ENCODE measurements at regions not wholly inside any gene's neighbourhood (a gene's known extent, or its start where the extent isn't known, plus 50 kb on each side); places are given as distances from the start of the nearest gene placed in this dataset.

DNA sequence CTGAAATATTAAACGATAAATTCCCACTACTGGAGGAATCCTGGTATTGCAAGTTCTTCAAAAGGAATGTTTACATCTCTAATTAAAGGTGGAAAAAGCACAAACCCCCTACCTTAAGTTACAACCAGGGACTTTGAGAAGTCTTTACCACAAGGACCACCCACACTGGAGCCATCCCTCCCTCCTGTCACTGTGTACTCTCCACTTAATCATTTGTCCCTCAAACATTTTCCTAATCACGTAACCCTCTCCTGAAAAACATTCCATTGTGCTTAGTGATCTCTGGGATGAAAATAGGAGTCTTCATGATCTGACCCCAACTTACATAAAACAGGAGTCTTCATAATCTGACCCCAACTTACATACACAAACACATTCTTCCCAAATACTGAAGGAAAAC lies 85.7 kb downstream of the SUCLG1 start:
- no peaks in the 10 kb centered on the region for H3K9me3 ChIP-seq
- intact Hi-C loops (cut with DNase I), result no loop called here
- DNase-seq (no peak), ATAC-seq (no peak), FAIRE-seq (no peak)
- WGBS, 2 donors, result 63 to 72% methylated on average over 2 of the region's 2 CpGs
- H3K4me3 ChIP-seq, result no peak overlapping the region
- H3K27me3 ChIP-seq, result no peaks in the 10 kb centered on the region
- H3K4me1 ChIP-seq, result no peaks in the 10 kb centered on the region
- no peaks in the 10 kb centered on the region for H3K36me3 ChIP-seq
- TF ChIP-seq, protein P1, sequence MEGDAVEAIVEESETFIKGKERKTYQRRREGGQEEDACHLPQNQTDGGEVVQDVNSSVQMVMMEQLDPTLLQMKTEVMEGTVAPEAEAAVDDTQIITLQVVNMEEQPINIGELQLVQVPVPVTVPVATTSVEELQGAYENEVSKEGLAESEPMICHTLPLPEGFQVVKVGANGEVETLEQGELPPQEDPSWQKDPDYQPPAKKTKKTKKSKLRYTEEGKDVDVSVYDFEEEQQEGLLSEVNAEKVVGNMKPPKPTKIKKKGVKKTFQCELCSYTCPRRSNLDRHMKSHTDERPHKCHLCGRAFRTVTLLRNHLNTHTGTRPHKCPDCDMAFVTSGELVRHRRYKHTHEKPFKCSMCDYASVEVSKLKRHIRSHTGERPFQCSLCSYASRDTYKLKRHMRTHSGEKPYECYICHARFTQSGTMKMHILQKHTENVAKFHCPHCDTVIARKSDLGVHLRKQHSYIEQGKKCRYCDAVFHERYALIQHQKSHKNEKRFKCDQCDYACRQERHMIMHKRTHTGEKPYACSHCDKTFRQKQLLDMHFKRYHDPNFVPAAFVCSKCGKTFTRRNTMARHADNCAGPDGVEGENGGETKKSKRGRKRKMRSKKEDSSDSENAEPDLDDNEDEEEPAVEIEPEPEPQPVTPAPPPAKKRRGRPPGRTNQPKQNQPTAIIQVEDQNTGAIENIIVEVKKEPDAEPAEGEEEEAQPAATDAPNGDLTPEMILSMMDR (IDR thresholded peaks at IDR 0.05), result no peak
- H3K27ac ChIP-seq, result no peak overlapping the region

DNA sequence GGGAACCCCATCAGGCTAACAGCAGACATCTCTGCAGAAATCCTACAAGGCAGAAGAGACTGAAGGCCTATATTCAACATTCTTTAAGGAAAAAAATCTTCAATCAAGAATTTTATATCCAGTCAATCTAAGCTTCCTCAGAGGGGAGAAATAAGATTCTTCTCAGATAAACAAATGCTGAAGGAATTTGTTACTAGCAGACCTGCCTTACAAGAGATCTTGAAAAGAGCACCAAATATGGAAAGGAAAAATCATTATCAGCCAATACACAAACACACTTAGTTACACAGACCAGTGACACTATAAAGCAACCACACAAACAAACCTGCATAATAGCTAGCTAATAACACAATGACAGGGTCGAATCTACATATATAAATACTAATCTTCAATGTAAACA lies 96.5 kb downstream of the SUCLG1 start:
- DNase-seq (no peak), ATAC-seq (no peak), FAIRE-seq (no peak)
- H3K9me3 ChIP-seq, result no peaks in the 10 kb centered on the region
- WGBS, 2 donors, result 32 to 52% methylated on average over 1 of the region's 1 CpG
- H3K4me3 ChIP-seq, result no peak overlapping the region
- intact Hi-C loops (cut with DNase I), result no loop called here
- TF ChIP-seq, protein P1 (IDR thresholded peaks at IDR 0.05), result no peak
- no peaks in the 10 kb centered on the region for H3K36me3 ChIP-seq
- no peaks in the 10 kb centered on the region for H3K27me3 ChIP-seq
- H3K27ac ChIP-seq, result no peak overlapping the region
- no peaks in the 10 kb centered on the region for H3K4me1 ChIP-seq

DNA sequence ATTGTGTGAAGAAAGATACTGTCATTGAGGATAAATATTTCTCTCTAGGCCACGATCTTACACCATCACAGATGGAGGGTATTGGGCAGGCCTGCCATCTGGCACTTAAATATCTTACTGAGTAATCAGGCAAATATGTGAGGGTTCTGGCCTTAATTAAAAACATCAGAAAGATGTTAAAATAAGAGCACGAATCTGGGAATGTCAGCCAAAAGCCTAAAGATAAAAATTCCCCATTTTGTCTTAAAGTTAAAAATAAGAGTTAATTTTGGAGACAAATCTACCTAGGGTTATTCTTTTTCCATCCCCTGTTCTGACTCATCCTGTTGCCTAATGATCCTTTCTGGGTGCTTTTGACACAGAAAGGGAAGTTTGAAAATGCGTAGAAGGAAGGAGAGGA lies 121.0 kb downstream of the SUCLG1 start:
- TF ChIP-seq, protein P1 (IDR thresholded peaks at IDR 0.05), result no peak
- Histone ChIP-seq H3K36me3 (no peaks in the 10 kb centered on the region), H3K27me3 (no peaks in the 10 kb centered on the region), H3K9me3 (no peaks in the 10 kb centered on the region), H3K27ac (no peak overlapping the region), H3K4me3 (no peak overlapping the region), H3K4me1 (no peaks in the 10 kb centered on the region)
- DNase-seq, result no peak
- intact Hi-C loops (cut with DNase I), result no loop called here
- no peak for ATAC-seq
- 67 to 69% methylated on average over 3 of the region's 3 CpGs for WGBS, 2 donors
- FAIRE-seq, result no peak

DNA sequence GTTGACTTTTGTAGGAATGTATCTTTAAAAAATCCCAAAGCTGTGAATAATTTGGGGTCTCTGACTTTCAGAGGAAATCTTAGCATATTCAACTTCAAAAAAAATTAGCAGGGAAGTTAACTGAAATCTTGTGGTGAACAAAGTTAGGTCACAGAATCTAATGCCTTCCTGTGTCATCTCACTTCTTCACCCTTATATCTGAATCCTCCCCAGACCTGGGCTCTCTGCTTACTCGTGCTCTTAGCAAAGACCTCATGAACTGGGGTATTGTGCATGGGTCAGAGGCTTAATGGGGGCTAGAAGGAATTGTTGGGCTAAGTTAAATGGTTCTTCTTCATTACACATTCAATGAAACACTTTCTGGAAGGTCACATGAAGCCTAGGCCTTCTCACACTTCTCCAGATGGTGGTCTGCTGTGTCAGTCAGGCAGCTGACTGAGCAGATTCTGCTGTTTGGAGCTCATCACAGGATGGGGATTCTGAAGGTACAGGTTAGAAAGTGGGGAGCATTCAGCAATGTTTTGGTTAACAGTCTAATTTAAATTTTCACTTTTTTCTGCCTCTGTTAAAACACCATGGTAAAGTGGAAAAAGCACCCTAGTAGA lies 131.3 kb downstream of the SUCLG1 start:
- Histone ChIP-seq H3K27me3 (no peaks in the 10 kb centered on the region), H3K9me3 (no peaks in the 10 kb centered on the region), H3K27ac (no peak overlapping the region), H3K36me3 (no peaks in the 10 kb centered on the region), H3K4me1 (peaks cover 0 to 4% (median 0%) of the 10 kb centered on the region in 3 donors), H3K4me3 (no peak overlapping the region)
- WGBS, 2 donors, result 76 to 87% methylated on average over 1 of the region's 1 CpG
- ATAC-seq (no peak), DNase-seq (no peak), FAIRE-seq (no peak)
- TF ChIP-seq, protein P1 (IDR thresholded peaks at IDR 0.05), result no peak
- intact Hi-C loops (cut with DNase I), result no loop called here

DNA sequence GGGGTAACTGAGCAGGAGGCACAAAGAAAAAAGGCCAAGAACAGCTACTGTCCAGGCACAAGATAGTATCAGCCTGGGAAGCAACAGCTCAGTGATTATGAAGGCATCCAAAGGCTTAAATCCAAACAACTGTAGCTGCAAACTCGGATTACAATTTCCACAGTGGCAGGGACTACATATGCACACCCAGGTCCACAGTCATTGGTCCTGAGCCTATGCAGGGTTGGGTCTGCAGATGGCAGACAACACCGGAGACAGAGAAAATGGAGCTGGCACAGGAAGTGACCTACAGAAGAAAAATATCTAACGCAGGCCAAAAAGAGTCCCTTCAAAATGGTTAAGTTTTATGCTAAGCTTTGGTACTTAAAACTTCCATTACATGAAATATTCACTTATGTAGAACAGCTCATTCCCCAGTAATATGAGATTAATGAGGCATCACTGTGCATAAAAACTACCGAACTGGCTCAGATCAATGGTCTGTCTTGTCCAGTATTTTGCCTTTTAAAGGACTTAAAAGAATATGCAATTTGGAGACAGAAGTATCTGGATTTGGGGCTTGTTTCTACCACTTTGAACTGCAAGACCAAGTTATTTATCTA lies 132.1 kb downstream of the SUCLG1 start:
- WGBS, 2 donors, result 83 to 90% methylated on average over 4 of the region's 4 CpGs
- no peaks in the 10 kb centered on the region for H3K9me3 ChIP-seq
- FAIRE-seq (no peak), ATAC-seq (no peak), DNase-seq (no peak)
- H3K4me1 ChIP-seq, result peaks cover 0 to 4% (median 0%) of the 10 kb centered on the region in 3 donors
- TF ChIP-seq, protein P1 (IDR thresholded peaks at IDR 0.05), result no peak
- intact Hi-C loops (cut with DNase I), result no loop called here
- H3K27ac ChIP-seq, result no peak overlapping the region
- no peaks in the 10 kb centered on the region for H3K36me3 ChIP-seq
- H3K4me3 ChIP-seq, result no peak overlapping the region
- H3K27me3 ChIP-seq, result no peaks in the 10 kb centered on the region

Data from pancreas (tissue), 10 donors.